Skeletal muscle tissue (tissue), 3 donors: ENCODE measurements at regions not wholly inside any gene's neighbourhood (a gene's known extent, or its start where the extent isn't known, plus 50 kb on each side); places are given as distances from the start of the nearest gene placed in this dataset.

Experiments
- H3K27ac ChIP-seq: one replicate; pipeline ENCODE4 v1.7.0; 2013; ENCODE audit warnings: mild to moderate bottlenecking, low read depth, low read length, inconsistent platforms
- H3K27me3 ChIP-seq, 3 donors: one replicate each; pipeline ENCODE4 v1.7.0; 2013; ENCODE audit warnings: low read length in 3 of 3; ENCODE audit not compliant: control insufficient read depth in 3 of 3, insufficient read depth in 3 of 3
- H3K36me3 ChIP-seq, 3 donors: one replicate each; pipeline ENCODE4 v1.7.0; 2013; ENCODE audit warnings: low read length in 3 of 3; ENCODE audit not compliant: control insufficient read depth in 3 of 3, insufficient read depth in 3 of 3
- H3K4me1 ChIP-seq, 3 donors: one replicate each; pipeline ENCODE4 v1.7.0; 2013; ENCODE audit warnings: low read length in 3 of 3, mild to moderate bottlenecking in 3 of 3; ENCODE audit not compliant: control insufficient read depth in 3 of 3, insufficient read depth in 3 of 3
- H3K4me3 ChIP-seq, 3 donors: one replicate each; pipeline ENCODE4 v1.7.0; 2013; ENCODE audit warnings: low read length in 3 of 3
- H3K9ac ChIP-seq, 3 donors: one replicate each; pipeline ENCODE4 v1.7.0; 2013; ENCODE audit warnings: low read length in 3 of 3, mild to moderate bottlenecking in 3 of 3, moderate library complexity in 2 of 3, low read depth in 1 of 3
- H3K9me3 ChIP-seq, 3 donors: one replicate each; pipeline ENCODE4 v1.7.0; 2013; ENCODE audit warnings: low read length in 3 of 3; ENCODE audit not compliant: control insufficient read depth in 3 of 3
- donor health status: Osteomylitis.

- Histone ChIP-seq H3K4me3 (no peak overlapping the region), H3K27ac (no peak overlapping the region)
Observed at GRCh38 chr6:105587349-105588122, 184.7 kb upstream of the PREP start.

GRCh38 chr6:105578179-105578707 lies 175.4 kb upstream of the PREP start:
- Histone ChIP-seq H3K9me3 (no peaks in the 10 kb centered on the region), H3K27ac (no peak overlapping the region), H3K4me3 (no peak overlapping the region), H3K4me1 (no peaks in the 10 kb centered on the region), H3K27me3 (no peaks in the 10 kb centered on the region), H3K36me3 (no peaks in the 10 kb centered on the region), H3K9ac (no peak overlapping the region)

More at GRCh38 chr6:105587349-105588122, 184.7 kb upstream of the PREP start:
- Histone ChIP-seq H3K4me1 (no peaks in the 10 kb centered on the region), H3K36me3 (no peaks in the 10 kb centered on the region), H3K9me3 (no peaks in the 10 kb centered on the region), H3K27me3 (no peaks in the 10 kb centered on the region), H3K9ac (no peak overlapping the region)

GRCh38 chr6:105573556-105573955 lies 170.7 kb upstream of the PREP start:
- H3K4me1 ChIP-seq = no peaks in the 10 kb centered on the region
- H3K9me3 ChIP-seq = no peaks in the 10 kb centered on the region
- H3K4me3 ChIP-seq = no peak overlapping the region
- no peak overlapping the region for H3K9ac ChIP-seq
- H3K27me3 ChIP-seq = no peaks in the 10 kb centered on the region
- no peak overlapping the region for H3K27ac ChIP-seq
- no peaks in the 10 kb centered on the region for H3K36me3 ChIP-seq

GRCh38 chr6:105573138-105573537 lies 170.3 kb upstream of the PREP start:
- no peaks in the 10 kb centered on the region for H3K4me1 ChIP-seq
- H3K36me3 ChIP-seq = no peaks in the 10 kb centered on the region
- no peak overlapping the region for H3K9ac ChIP-seq
- no peak overlapping the region for H3K4me3 ChIP-seq
- H3K9me3 ChIP-seq = no peaks in the 10 kb centered on the region
- no peaks in the 10 kb centered on the region for H3K27me3 ChIP-seq
- no peak overlapping the region for H3K27ac ChIP-seq

- no peak overlapping the region for H3K9ac ChIP-seq
- no peak overlapping the region for H3K27ac ChIP-seq
- H3K4me1 ChIP-seq = no peaks in the 10 kb centered on the region
- H3K27me3 ChIP-seq = no peaks in the 10 kb centered on the region
- no peaks in the 10 kb centered on the region for H3K9me3 ChIP-seq
- H3K36me3 ChIP-seq = no peaks in the 10 kb centered on the region
- H3K4me3 ChIP-seq = no peak overlapping the region
Observed at GRCh38 chr6:105570416-105570815, 167.5 kb upstream of the PREP start.

DNA sequence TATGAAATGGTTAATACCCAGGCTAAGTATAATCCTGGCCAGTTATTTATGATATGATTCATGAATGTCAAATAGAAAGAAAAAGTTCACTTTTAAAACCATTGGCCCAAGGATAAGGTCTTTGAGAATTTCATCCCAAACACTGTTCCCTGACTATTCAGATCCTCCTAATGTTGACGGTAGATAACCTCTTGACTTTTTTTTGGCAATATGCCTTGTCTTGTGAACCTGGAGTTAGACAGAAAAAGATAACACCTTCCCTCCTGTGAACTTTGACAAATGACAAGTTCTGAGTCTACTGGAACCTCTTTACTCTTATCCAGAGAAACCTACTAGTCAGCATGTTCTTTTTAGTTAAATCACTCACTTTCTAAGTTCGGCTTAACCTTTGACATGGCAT lies 166.8 kb upstream of the PREP start:
- Histone ChIP-seq H3K27ac (no peak overlapping the region), H3K9me3 (no peaks in the 10 kb centered on the region), H3K9ac (no peak overlapping the region), H3K27me3 (no peaks in the 10 kb centered on the region), H3K4me3 (no peak overlapping the region), H3K4me1 (no peaks in the 10 kb centered on the region), H3K36me3 (no peaks in the 10 kb centered on the region)

DNA sequence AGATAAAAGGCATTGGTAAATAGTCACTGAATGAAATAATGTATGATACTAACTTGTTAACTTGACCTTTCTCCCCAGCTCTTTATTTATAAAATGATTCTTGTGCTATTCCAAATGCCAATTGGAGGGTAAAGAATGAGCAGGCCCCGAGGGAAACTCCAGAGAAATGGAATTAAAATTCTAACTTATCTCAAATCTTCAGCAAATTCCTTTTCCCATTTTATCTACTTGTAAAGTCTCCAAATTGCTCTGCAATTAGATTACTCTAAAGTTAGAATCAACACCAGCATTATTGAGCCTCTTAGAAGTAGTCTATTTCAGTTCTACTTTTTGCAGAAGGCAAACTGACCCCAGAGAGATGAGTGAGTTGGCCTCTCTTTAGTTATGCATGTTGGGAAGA lies 165.9 kb upstream of the PREP start:
- no peak overlapping the region for H3K9ac ChIP-seq
- H3K9me3 ChIP-seq = no peaks in the 10 kb centered on the region
- no peak overlapping the region for H3K27ac ChIP-seq
- no peak overlapping the region for H3K4me3 ChIP-seq
- no peaks in the 10 kb centered on the region for H3K27me3 ChIP-seq
- H3K36me3 ChIP-seq = no peaks in the 10 kb centered on the region
- no peaks in the 10 kb centered on the region for H3K4me1 ChIP-seq

- no peak overlapping the region for H3K4me3 ChIP-seq
- H3K27ac ChIP-seq = no peak overlapping the region
- H3K36me3 ChIP-seq = no peaks in the 10 kb centered on the region
- H3K9me3 ChIP-seq = no peaks in the 10 kb centered on the region
- no peaks in the 10 kb centered on the region for H3K4me1 ChIP-seq
- H3K27me3 ChIP-seq = no peaks in the 10 kb centered on the region
- no peak overlapping the region for H3K9ac ChIP-seq
Observed at GRCh38 chr6:105568142-105568541, 165.3 kb upstream of the PREP start.

DNA sequence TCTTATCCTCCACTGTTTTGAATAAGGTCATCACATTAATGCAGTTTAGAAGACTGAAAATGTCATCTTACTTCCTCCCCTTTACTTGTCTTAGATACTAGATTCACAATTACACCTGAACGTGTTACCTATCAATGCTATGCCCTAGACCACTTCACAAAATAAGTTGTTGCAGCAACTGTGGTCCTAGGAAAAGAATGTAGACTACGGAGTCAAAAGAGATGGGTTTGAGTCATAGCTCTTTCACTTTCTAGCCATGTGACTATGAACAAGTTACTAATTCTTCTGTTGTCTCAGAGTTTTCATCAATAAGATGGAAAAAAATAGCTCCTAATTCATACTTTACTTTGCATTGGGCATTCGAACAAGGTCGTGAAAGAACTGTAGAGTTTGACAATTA lies 164.3 kb upstream of the PREP start:
- Histone ChIP-seq H3K4me1 (no peaks in the 10 kb centered on the region), H3K36me3 (no peaks in the 10 kb centered on the region), H3K4me3 (no peak overlapping the region), H3K9ac (no peak overlapping the region), H3K27ac (no peak overlapping the region), H3K27me3 (no peaks in the 10 kb centered on the region), H3K9me3 (peaks cover 0 to 3% (median 0%) of the 10 kb centered on the region in 3 donors)

DNA sequence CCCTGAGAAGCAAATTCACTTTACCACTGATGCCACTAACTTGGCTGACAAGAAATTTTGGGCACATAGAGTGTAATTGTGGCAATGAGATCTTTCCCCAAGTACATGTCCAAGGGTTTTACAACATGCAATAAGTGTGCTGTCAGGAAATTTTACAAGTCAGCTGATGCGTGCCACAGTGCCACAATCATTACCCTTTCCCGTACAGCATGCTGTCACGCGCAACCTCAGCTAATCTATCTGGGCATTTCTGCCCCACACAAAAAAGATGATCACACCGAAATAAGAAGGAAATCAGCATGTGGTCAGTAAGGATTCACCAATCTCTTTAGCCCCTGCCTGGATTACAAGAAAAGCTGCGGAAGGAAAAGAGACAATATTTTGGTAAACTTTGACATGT lies 163.6 kb upstream of the PREP start:
- Histone ChIP-seq H3K9ac (no peak overlapping the region), H3K36me3 (no peaks in the 10 kb centered on the region), H3K27ac (no peak overlapping the region), H3K4me1 (no peaks in the 10 kb centered on the region), H3K9me3 (peaks cover 0 to 3% (median 0%) of the 10 kb centered on the region in 3 donors), H3K27me3 (no peaks in the 10 kb centered on the region), H3K4me3 (no peak overlapping the region)
